Retinal pigment epithelial cell (primary cell): ENCODE measurements at regions not wholly inside any gene's neighbourhood (a gene's known extent, or its start where the extent isn't known, plus 50 kb on each side); places are given as distances from the start of the nearest gene placed in this dataset.

Experiments
- DNase-seq: peaks from one replicate; pipeline ENCODE4 v3.0.0-alpha.2; 2010; ENCODE audit warnings: low read depth
- H3K4me3 ChIP-seq: 2 replicates; pipeline ENCODE4 v1.5.1; 2011; ENCODE audit warnings: mild to moderate bottlenecking, low read length, control low read depth, moderate library complexity
- CTCF ChIP-seq: conservative IDR thresholded peaks from 2 replicates; pipeline ENCODE4 v1.5.1; 2011; ENCODE audit warnings: low read depth, low read length, control low read depth, inconsistent platforms

- DNase-seq = no peak
- H3K4me3 ChIP-seq = no peak overlapping the region
- no peak for TF ChIP-seq CTCF
Observed at GRCh38 chr10:83848677-83849076, 290.6 kb upstream of the GHITM start.

GRCh38 chr10:83849150-83849549 lies 290.2 kb upstream of the GHITM start:
- H3K4me3 ChIP-seq = no peak overlapping the region
- TF ChIP-seq CTCF = no peak
- peak; percentile 42 for DNase-seq

GRCh38 chr10:83852146-83852545 lies 287.2 kb upstream of the GHITM start:
- DNase-seq = no peak
- H3K4me3 ChIP-seq = no peak overlapping the region
- no peak for TF ChIP-seq CTCF

GRCh38 chr10:83862723-83863122 lies 276.6 kb upstream of the GHITM start:
- DNase-seq = no peak
- H3K4me3 ChIP-seq = no peak overlapping the region
- TF ChIP-seq CTCF = no peak

GRCh38 chr10:83863283-83863966 lies 275.9 kb upstream of the GHITM start:
- no peak overlapping the region for H3K4me3 ChIP-seq
- DNase-seq = no peak
- no peak for TF ChIP-seq CTCF

GRCh38 chr10:83869898-83870297 lies 269.4 kb upstream of the GHITM start:
- no peak for DNase-seq
- TF ChIP-seq CTCF = no peak

More at GRCh38 chr10:83869898-83870297, 269.4 kb upstream of the GHITM start:
- no peak overlapping the region for H3K4me3 ChIP-seq
